ENCODE measurements at regions not wholly inside any gene's neighbourhood (a gene's known extent, or its start where the extent isn't known, plus 50 kb on each side); places are given as distances from the start of the nearest gene placed in this dataset.

GRCh38 chr5:4990017-4990416, 150.1 kb upstream of the ADAMTS16 start:
- Histone ChIP-seq H3K14ac (ENCODE audit: insufficient read depth, low read length) (no peak overlapping the region), H3K56ac (ENCODE audit: insufficient read length, low read depth, low read length) (no peak overlapping the region), H3T11ph (ENCODE audit: low read length) (no peak overlapping the region), H3K23me2 (ENCODE audit: insufficient read length, low read depth, low read length, poor library complexity, severe bottlenecking) (no peaks in the 10 kb centered on the region), H4K20me1 (ENCODE audit: control insufficient read depth, insufficient read depth, insufficient read length) (no peaks in the 10 kb centered on the region), H3K79me1 (ENCODE audit: insufficient read depth, low read depth, low read length, poor library complexity, severe bottlenecking) (no peaks in the 10 kb centered on the region), H3K4me1 (ENCODE audit: insufficient read depth, low read length) (no peaks in the 10 kb centered on the region), H3K27ac (ENCODE audit: insufficient read length, low read depth, low read length) (no peak overlapping the region), H2BK15ac (ENCODE audit: low read depth, low read length) (no peak overlapping the region), H3K4me2 (ENCODE audit: insufficient read depth, insufficient read length, low read length) (no peak overlapping the region), H2BK12ac (ENCODE audit: insufficient read length, low read depth, low read length) (no peak overlapping the region), H2AK5ac (ENCODE audit: insufficient read length, low read length) (no peak overlapping the region), H4K5ac (ENCODE audit: insufficient read length, low read depth, low read length) (no peak overlapping the region), H3K23ac (ENCODE audit: insufficient read length, low read depth, low read length) (no peak overlapping the region), H2BK120ac (ENCODE audit: low read depth, low read length, poor library complexity, severe bottlenecking) (no peak overlapping the region), H3K9ac (ENCODE audit: extremely low read depth, insufficient read length, low read length) (no peak overlapping the region), H4K8ac (replicated peaks; ENCODE audit: insufficient read length, low read depth, low read length) (no peak overlapping the region), H3K27me3 (ENCODE audit: insufficient read depth, low read length) (no peaks in the 10 kb centered on the region), H4K91ac (ENCODE audit: insufficient read length, low read depth, low read length) (no peak overlapping the region), H2BK20ac (ENCODE audit: low read depth, low read length, poor library complexity, severe bottlenecking) (no peak overlapping the region), H3K79me2 (ENCODE audit: insufficient read depth, low read length) (no peaks in the 10 kb centered on the region), H3K18ac (ENCODE audit: insufficient read length, low read depth, low read length) (no peak overlapping the region), H2AFZ (ENCODE audit: low read length) (no peak overlapping the region), H3K4ac (ENCODE audit: low read depth, low read length) (no peak overlapping the region), H3K9me3 (ENCODE audit: control insufficient read depth, low read depth, low read length) (no peaks in the 10 kb centered on the region), H2BK5ac (ENCODE audit: insufficient read length, low read length) (no peak overlapping the region)
- DNase-seq: no peak
- Mint-ChIP-seq H3K36me3 (ENCODE audit: insufficient read depth in 1 of 3, low read depth in 3 of 3) (no peaks in the 10 kb centered on the region), H3K27ac (no peak overlapping the region), H3K9me3 (no peaks in the 10 kb centered on the region), H3K4me3 (no peak overlapping the region), H3K4me1 (no peaks in the 10 kb centered on the region), H3K27me3 (ENCODE audit: low read depth) (no peaks in the 10 kb centered on the region; the same call in 1 of the 2 replicates)
- no peak for TF ChIP-seq CTCF (conservative IDR thresholded peaks at IDR 0.05)
- WGBS (ENCODE audit: extremely low coverage, insufficient read length, low lambda C conversion rate): no CpG with 5 or more reads among the region's 5 CpGs

All from H9 (cell line).